PC-3 (cell line): ENCODE measurements at regions not wholly inside any gene's neighbourhood (a gene's known extent, or its start where the extent isn't known, plus 50 kb on each side); places are given as distances from the start of the nearest gene placed in this dataset.

ENCODE experiments used
- ATAC-seq: fragments of 200-7000 bp; cut with Tn5 transposase; 2 replicates; pipeline ENCODE4 v1.9.1; 2020; ENCODE audit warnings: mild to moderate bottlenecking, moderate library complexity
- BruUV-seq: library from RNA; stranded (reverse); fragments of 400-500 nt; replicated peaks from 2 replicates; lab custom pipeline; 2021; lab: Mats Ljungman, UMichigan
- CTCF ChIA-PET: fragments of 300-600 bp; sonication (Branson Sonifier 250); formaldehyde crosslinking; loops from one replicate; lab custom pipeline; 2022; ENCODE audit warnings: antibody characterized with exemption; lab: Charles Lee
- POLR2A ChIA-PET: fragments of 300-600 bp; sonication (Branson Sonifier 250); formaldehyde crosslinking; loops from one replicate; lab custom pipeline; 2022; ENCODE audit warnings: antibody characterized with exemption; ENCODE audit not compliant: unreplicated experiment; lab: Charles Lee
- DNase-seq: peaks from one replicate; pipeline ENCODE4 v3.0.0-alpha.2; 2015
- H2AFZ ChIP-seq: fragments of 300-600 bp; sonication (generic); 2 replicates; pipeline ENCODE4 v1.6.0; 2016; ENCODE audit warnings: antibody characterized with exemption, low read length
- H3F3A ChIP-seq: fragments of 300-600 bp; sonication (generic); one replicate; pipeline ENCODE4 v1.6.0; 2017; ENCODE audit warnings: antibody characterized with exemption, low read length, control low read depth, mild to moderate bottlenecking; ENCODE audit not compliant: unreplicated experiment
- H3K27ac ChIP-seq: fragments of 300-600 bp; sonication (generic); 2 replicates; pipeline ENCODE4 v1.5.1; 2016; ENCODE audit warnings: mild to moderate bottlenecking, low read length
- H3K27me3 ChIP-seq: fragments of 300-600 bp; sonication (generic); 2 replicates; pipeline ENCODE4 v1.6.1; 2016; ENCODE audit warnings: low read length, mixed read lengths
- H3K36me3 ChIP-seq: fragments of 300-600 bp; sonication (generic); 2 replicates; pipeline ENCODE4 v1.6.1; 2016; ENCODE audit warnings: low read depth, mixed run types, low read length, mixed read lengths
- H3K4me1 ChIP-seq: fragments of 300-600 bp; sonication (generic); 2 replicates; pipeline ENCODE4 v1.5.1; 2016; ENCODE audit warnings: low read length; ENCODE audit not compliant: insufficient read depth
- H3K4me2 ChIP-seq: fragments of 300-600 bp; sonication (generic); 2 replicates; pipeline ENCODE4 v1.6.0; 2016; ENCODE audit warnings: low read length
- H3K4me3 ChIP-seq: fragments of 300-600 bp; sonication (generic); 2 replicates; pipeline ENCODE4 v1.5.1; 2016; ENCODE audit warnings: mild to moderate bottlenecking, low read length, mixed read lengths
- H3K79me2 ChIP-seq: fragments of 300-600 bp; sonication (generic); 2 replicates; pipeline ENCODE4 v1.6.1; 2017; ENCODE audit warnings: low read length, mixed read lengths
- H3K9ac ChIP-seq: fragments of 300-600 bp; sonication (generic); 2 replicates; pipeline ENCODE4 v1.6.0; 2016; ENCODE audit warnings: mild to moderate bottlenecking, low read length
- H3K9me2 ChIP-seq: fragments of 300-600 bp; sonication (generic); replicated peaks from 2 replicates; pipeline ENCODE4 v1.6.1; 2016; ENCODE audit warnings: mixed run types, low read length, mixed read lengths
- H3K9me3 ChIP-seq: fragments of 300-600 bp; sonication (generic); 2 replicates; pipeline ENCODE4 v1.6.1; 2016; ENCODE audit warnings: low read length, mixed read lengths
- H4K20me1 ChIP-seq: fragments of 300-600 bp; sonication (generic); 2 replicates; pipeline ENCODE4 v1.6.1; 2016; ENCODE audit warnings: low read length, mixed read lengths
- CTCF ChIP-seq: fragments of 300-600 bp; sonication (generic); conservative IDR thresholded peaks from 2 replicates; pipeline ENCODE4 v1.5.1; 2017; ENCODE audit warnings: antibody characterized with exemption, low read depth, mild to moderate bottlenecking, low read length
- EZH2 ChIP-seq: fragments of 300-600 bp; sonication (generic); IDR thresholded peaks from one replicate; pipeline ENCODE4 v1.6.1; 2017; ENCODE audit warnings: antibody characterized with exemption, mild to moderate bottlenecking, low read length; ENCODE audit not compliant: unreplicated experiment
- EZH2phosphoT487 ChIP-seq: fragments of 300-600 bp; sonication (generic); IDR thresholded peaks from 2 replicates; pipeline ENCODE4 v1.6.1; 2018; ENCODE audit warnings: mild to moderate bottlenecking, antibody characterized with exemption, low read length, borderline replicate concordance
- intact Hi-C: fragments of 100-400 bp; cut with micrococcal nuclease; formaldehyde crosslinking; loops from 2 replicates; pipeline ENCODE4 v1.9.0; 2023

DNA sequence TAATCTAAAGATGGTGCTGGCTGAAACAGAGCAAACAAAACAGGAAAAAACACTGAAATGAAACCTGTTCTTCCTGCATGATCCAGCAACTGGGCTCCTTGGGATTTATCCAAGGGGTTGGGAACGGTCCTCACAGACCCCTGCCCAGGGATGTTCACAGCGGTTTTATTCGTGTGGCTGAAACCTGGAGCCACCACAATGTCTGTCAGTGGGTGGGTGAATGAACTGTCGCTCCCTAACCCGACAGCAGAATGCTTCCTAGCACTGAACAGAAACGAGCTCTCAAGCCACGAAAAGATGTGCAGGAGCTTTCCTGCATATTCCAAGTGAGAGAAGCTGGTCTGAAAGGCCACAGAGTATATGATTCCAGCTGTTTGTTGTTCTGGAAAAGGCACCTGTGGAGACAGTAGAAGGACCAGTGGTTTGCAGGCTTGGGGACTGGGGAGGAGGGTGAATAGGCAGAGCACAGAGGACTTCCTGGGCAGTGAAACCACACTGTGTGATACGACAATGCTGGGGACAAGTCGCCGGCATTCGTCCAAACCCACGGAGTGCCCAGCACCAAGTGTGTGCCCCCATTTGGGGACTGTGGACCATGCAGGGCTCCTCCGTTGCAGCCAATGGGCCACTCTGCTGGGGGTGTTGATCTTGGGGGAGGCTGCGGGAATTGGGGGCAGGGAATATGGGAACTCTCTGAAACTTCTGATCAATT is 73.9 kb downstream of the TEX29 start:
- BruUV-seq, result no TSS peak
- ChIA-PET POLR2A (no interaction called here), CTCF (no interaction called here)
- no peak overlapping the region for H3K27ac ChIP-seq
- no peaks in the 10 kb centered on the region for H3F3A ChIP-seq
- H3K4me3 ChIP-seq, result no peak overlapping the region
- peaks cover 52% of the 10 kb centered on the region for H3K27me3 ChIP-seq
- no peaks in the 10 kb centered on the region for H3K9me2 ChIP-seq
- no peaks in the 10 kb centered on the region for H3K79me2 ChIP-seq
- no peak overlapping the region for H3K9ac ChIP-seq
- ATAC-seq, result no peak
- no peak overlapping the region for H3K4me2 ChIP-seq
- H3K9me3 ChIP-seq, result no peaks in the 10 kb centered on the region
- H3K36me3 ChIP-seq, result no peaks in the 10 kb centered on the region
- no peak overlapping the region for H2AFZ ChIP-seq
- intact Hi-C loops, result no loop called here
- H3K4me1 ChIP-seq, result no peaks in the 10 kb centered on the region
- DNase-seq, result no peak
- H4K20me1 ChIP-seq, result no peaks in the 10 kb centered on the region
- no peak for TF ChIP-seq EZH2phosphoT487
- no peak for TF ChIP-seq CTCF
- TF ChIP-seq EZH2, result no peak

DNA sequence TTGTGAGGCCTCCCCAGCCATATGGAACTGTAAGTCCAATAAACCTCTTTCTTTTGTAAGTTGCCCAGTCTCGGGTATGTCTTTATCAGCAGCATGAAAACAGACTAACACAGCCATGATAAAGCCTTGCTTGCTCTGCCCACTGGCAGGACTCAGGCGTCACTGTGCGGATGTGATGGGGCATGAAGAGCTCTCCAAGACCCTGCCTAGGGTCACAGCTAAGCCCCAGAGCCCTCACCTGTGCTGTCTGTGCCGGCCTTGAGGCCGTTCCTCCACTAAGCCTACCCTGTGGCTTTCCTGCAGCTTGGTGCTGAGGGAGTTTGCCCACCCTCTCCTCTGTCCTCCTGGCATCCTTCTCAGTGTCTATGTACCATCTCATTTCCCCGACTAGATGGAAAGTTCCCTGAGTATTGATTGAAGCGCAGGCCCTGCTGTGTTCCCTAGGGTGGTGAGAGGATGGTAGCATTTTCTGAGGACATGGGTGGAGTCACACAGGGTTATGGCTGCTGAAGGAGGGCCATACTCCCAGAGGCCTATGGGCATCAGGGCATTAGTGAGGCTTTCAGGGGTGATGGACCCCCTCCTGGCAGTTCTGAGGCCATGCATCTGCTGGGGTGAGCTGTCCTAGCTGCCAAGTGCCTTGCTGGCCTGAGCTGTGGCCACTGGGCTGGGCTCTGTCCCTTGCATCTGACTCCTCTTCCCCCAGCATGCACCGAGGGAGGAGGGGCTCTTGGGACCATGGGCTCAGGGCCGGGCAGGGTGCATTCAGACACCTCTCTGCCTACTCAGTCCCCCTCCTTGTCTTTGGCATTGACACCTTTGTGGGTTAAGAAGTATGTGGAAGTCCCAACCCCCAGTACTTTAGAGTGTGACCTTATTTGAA is 75.3 kb downstream of the TEX29 start:
- no TSS peak for BruUV-seq
- intact Hi-C loops, result no loop called here
- no peak overlapping the region for H3K27ac ChIP-seq
- DNase-seq (no peak), ATAC-seq (no peak)
- no peaks in the 10 kb centered on the region for H4K20me1 ChIP-seq
- ChIA-PET POLR2A (no interaction called here), CTCF (no interaction called here)
- no peaks in the 10 kb centered on the region for H3K79me2 ChIP-seq
- H3K36me3 ChIP-seq, result no peaks in the 10 kb centered on the region
- no peaks in the 10 kb centered on the region for H3F3A ChIP-seq
- no peak overlapping the region for H3K4me2 ChIP-seq
- no peaks in the 10 kb centered on the region for H3K4me1 ChIP-seq
- TF ChIP-seq EZH2phosphoT487 (no peak), EZH2 (no peak), CTCF (no peak)
- no peaks in the 10 kb centered on the region for H3K9me2 ChIP-seq
- H2AFZ ChIP-seq, result no peak overlapping the region
- H3K27me3 ChIP-seq, result peaks cover 56% of the 10 kb centered on the region
- H3K9ac ChIP-seq, result no peak overlapping the region
- H3K4me3 ChIP-seq, result no peak overlapping the region
- no peaks in the 10 kb centered on the region for H3K9me3 ChIP-seq

DNA sequence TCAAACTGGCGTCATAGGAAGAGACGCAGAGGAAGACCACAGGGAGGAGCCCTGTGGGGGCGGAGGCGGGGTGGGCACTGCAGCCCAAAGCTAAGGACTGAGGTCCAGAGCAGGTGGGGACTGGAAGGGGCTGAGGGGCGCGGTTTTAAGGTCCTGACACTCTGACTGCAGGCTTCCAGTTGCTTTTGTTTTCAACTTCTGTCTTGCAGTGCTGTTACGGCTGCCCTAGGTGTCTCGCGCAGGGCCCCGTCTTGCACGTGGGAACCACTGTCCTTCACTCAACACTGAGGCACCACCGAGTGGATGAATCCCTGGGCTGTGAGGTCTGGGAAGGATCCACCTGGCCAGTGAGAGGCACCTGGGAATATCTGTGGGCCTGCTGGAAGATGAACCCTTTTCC is 76.0 kb downstream of the TEX29 start:
- intact Hi-C loops, result no loop called here
- no peak for ATAC-seq

More for the DNA sequence above, 76.0 kb downstream of the TEX29 start:
- Histone ChIP-seq H2AFZ (no peak overlapping the region), H4K20me1 (no peaks in the 10 kb centered on the region), H3K9me2 (no peaks in the 10 kb centered on the region), H3F3A (no peaks in the 10 kb centered on the region), H3K27ac (no peak overlapping the region), H3K4me3 (no peak overlapping the region), H3K9ac (no peak overlapping the region), H3K4me1 (no peaks in the 10 kb centered on the region), H3K9me3 (no peaks in the 10 kb centered on the region), H3K79me2 (no peaks in the 10 kb centered on the region), H3K27me3 (peaks cover 57% of the 10 kb centered on the region), H3K36me3 (no peaks in the 10 kb centered on the region), H3K4me2 (no peak overlapping the region)
- TF ChIP-seq CTCF, result no peak
- no peak for TF ChIP-seq EZH2phosphoT487
- no peak for TF ChIP-seq EZH2
- no TSS peak for BruUV-seq
- POLR2A ChIA-PET, result no interaction called here
- CTCF ChIA-PET, result no interaction called here
- DNase-seq, result no peak
